H1 (cell line): ENCODE measurements at regions not wholly inside any gene's neighbourhood (a gene's known extent, or its start where the extent isn't known, plus 50 kb on each side); places are given as distances from the start of the nearest gene placed in this dataset.

Experiments
- ASH2L ChIP-seq: fragments of 200-600, 300-600 bp; sonication (generic); IDR thresholded peaks from one replicate; pipeline ENCODE4 v1.7.1; 2017; ENCODE audit warnings: low read length
- CHD2 ChIP-seq: IDR thresholded peaks from 2 replicates; pipeline ENCODE4 v1.6.1; 2012; ENCODE audit warnings: low read length, improper control_type of control experiment
- JUN ChIP-seq: IDR thresholded peaks from 2 replicates; pipeline ENCODE4 v1.6.1; 2011; ENCODE audit warnings: low read depth, mild to moderate bottlenecking, improper control_type of control experiment, low read length
- POU5F1 ChIP-seq: IDR thresholded peaks from 2 replicates; pipeline ENCODE4 v1.6.1; 2011; ENCODE audit warnings: low read depth, mild to moderate bottlenecking, low read length, moderate library complexity
- SAP30 ChIP-seq: fragments of 300-600 bp; sonication (generic); IDR thresholded peaks from 2 replicates; pipeline ENCODE4 v1.7.1; 2012; ENCODE audit warnings: low read length, moderate library complexity, mild to moderate bottlenecking, inconsistent platforms; ENCODE audit not compliant: insufficient read depth, insufficient replicate concordance
- SIX5 ChIP-seq: IDR thresholded peaks from 2 replicates; pipeline ENCODE4 v1.6.1; 2011; ENCODE audit warnings: mild to moderate bottlenecking, low read depth, low read length
- SRF ChIP-seq: IDR thresholded peaks from 2 replicates; pipeline ENCODE4 v1.6.1; 2011; ENCODE audit warnings: mild to moderate bottlenecking, low read depth, low read length, moderate library complexity
- TF ChIP-seq, protein P1 (sequence below): IDR thresholded peaks from 2 replicates; pipeline ENCODE4 v1.6.1; 2011; ENCODE audit warnings: low read depth, mild to moderate bottlenecking, low read length; ENCODE audit not compliant: insufficient read depth
- TF ChIP-seq, protein P2 (sequence below), 3 experiments: IDR thresholded peaks; 1 replicate in 2 of 3; 2 replicates in 1 of 3; pipeline versions ENCODE4 v1.5.1 to v1.6.1; 2011; ENCODE audit warnings: low read length in 3 of 3, mild to moderate bottlenecking in 3 of 3, inconsistent platforms in 2 of 3, low read depth in 1 of 3, moderate library complexity in 1 of 3; ENCODE audit not compliant: insufficient read depth in 1 of 3; ENCODE audit errors: control extremely low read depth in 1 of 3
- TF ChIP-seq, protein P3 (sequence below): IDR thresholded peaks from 2 replicates; pipeline ENCODE4 v1.6.1; 2011; ENCODE audit warnings: low read length, improper control_type of control experiment

DNA sequence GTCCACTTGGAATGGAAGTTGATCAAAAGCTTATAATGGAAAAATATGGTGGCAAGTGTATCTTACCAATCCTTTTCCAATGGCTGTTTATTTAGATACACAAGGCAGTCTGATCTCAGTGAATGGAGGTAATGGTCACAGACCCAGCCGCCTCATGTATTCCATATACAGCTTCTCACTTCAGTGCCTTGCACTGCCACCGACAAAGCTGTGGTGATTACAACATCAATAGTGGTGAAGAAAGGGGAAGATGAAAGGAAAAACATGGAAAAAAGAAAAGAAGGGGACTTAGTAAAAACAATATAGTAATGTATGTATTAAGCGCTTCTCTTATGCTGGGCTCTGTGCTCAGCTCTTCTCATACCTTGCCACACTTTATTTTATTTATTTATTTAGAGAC lies 297.3 kb upstream of the RASA1 start:
- TF ChIP-seq POU5F1, result no peak
- no peak for TF ChIP-seq CHD2
- TF ChIP-seq, protein P1, sequence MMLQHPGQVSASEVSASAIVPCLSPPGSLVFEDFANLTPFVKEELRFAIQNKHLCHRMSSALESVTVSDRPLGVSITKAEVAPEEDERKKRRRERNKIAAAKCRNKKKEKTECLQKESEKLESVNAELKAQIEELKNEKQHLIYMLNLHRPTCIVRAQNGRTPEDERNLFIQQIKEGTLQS, result no peak
- no peak for TF ChIP-seq SRF
- TF ChIP-seq, protein P2, sequence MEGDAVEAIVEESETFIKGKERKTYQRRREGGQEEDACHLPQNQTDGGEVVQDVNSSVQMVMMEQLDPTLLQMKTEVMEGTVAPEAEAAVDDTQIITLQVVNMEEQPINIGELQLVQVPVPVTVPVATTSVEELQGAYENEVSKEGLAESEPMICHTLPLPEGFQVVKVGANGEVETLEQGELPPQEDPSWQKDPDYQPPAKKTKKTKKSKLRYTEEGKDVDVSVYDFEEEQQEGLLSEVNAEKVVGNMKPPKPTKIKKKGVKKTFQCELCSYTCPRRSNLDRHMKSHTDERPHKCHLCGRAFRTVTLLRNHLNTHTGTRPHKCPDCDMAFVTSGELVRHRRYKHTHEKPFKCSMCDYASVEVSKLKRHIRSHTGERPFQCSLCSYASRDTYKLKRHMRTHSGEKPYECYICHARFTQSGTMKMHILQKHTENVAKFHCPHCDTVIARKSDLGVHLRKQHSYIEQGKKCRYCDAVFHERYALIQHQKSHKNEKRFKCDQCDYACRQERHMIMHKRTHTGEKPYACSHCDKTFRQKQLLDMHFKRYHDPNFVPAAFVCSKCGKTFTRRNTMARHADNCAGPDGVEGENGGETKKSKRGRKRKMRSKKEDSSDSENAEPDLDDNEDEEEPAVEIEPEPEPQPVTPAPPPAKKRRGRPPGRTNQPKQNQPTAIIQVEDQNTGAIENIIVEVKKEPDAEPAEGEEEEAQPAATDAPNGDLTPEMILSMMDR (IDR thresholded peaks at IDR 0.05; ENCODE audit: control extremely low read depth in 1 of 3, insufficient read depth in 1 of 3, low read depth in 1 of 3, low read length in 3 of 3), result no peak
- TF ChIP-seq SAP30, result no peak
- TF ChIP-seq, protein P3, sequence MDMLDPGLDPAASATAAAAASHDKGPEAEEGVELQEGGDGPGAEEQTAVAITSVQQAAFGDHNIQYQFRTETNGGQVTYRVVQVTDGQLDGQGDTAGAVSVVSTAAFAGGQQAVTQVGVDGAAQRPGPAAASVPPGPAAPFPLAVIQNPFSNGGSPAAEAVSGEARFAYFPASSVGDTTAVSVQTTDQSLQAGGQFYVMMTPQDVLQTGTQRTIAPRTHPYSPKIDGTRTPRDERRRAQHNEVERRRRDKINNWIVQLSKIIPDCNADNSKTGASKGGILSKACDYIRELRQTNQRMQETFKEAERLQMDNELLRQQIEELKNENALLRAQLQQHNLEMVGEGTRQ, result no peak
- no peak for TF ChIP-seq JUN
- no peak for TF ChIP-seq ASH2L
- TF ChIP-seq SIX5, result no peak
